Fibroblast of the aortic adventitia (primary cell): ENCODE measurements at regions not wholly inside any gene's neighbourhood (a gene's known extent, or its start where the extent isn't known, plus 50 kb on each side); places are given as distances from the start of the nearest gene placed in this dataset.

Experiments
- DNase-seq: peaks from one replicate; pipeline ENCODE4 v3.0.0-alpha.2; 2010; ENCODE audit warnings: low read depth
- H3K4me3 ChIP-seq: 2 replicates; pipeline ENCODE4 v1.5.1; 2011; ENCODE audit warnings: low read depth, mild to moderate bottlenecking, control low read depth, low read length, moderate library complexity
- CTCF ChIP-seq: IDR thresholded peaks from 2 replicates; pipeline ENCODE4 v1.5.1; 2011; ENCODE audit warnings: mild to moderate bottlenecking, low read length, control low read depth, inconsistent platforms; ENCODE audit not compliant: insufficient read depth

GRCh38 chr17:5635949-5636348, 51.6 kb upstream of the NLRP1 start:
- no peak for TF ChIP-seq CTCF
- DNase-seq, result no peak
- H3K4me3 ChIP-seq, result no peak overlapping the region

GRCh38 chr17:5638596-5638995, 54.3 kb upstream of the NLRP1 start:
- DNase-seq, result no peak
- no peak overlapping the region for H3K4me3 ChIP-seq
- no peak for TF ChIP-seq CTCF

GRCh38 chr17:5640726-5641125, 56.4 kb upstream of the NLRP1 start:
- TF ChIP-seq CTCF, result no peak
- no peak overlapping the region for H3K4me3 ChIP-seq
- DNase-seq, result no peak

- no peak overlapping the region for H3K4me3 ChIP-seq
- DNase-seq, result no peak
- TF ChIP-seq CTCF, result no peak
Observed at GRCh38 chr17:5642752-5643151, 58.4 kb upstream of the NLRP1 start.

- no peak for TF ChIP-seq CTCF
- DNase-seq, result no peak
- no peak overlapping the region for H3K4me3 ChIP-seq
Observed at GRCh38 chr17:5644065-5644464, 59.8 kb upstream of the NLRP1 start.

- H3K4me3 ChIP-seq, result no peak overlapping the region
- no peak for DNase-seq
- TF ChIP-seq CTCF, result no peak
Observed at GRCh38 chr17:5651348-5651747, 67.0 kb upstream of the NLRP1 start.

GRCh38 chr17:5661491-5662125, 77.3 kb upstream of the NLRP1 start:
- H3K4me3 ChIP-seq, result no peak overlapping the region
- no peak for TF ChIP-seq CTCF
- DNase-seq, result no peak
